Nephron progenitor cell (in vitro differentiated cells): ENCODE measurements at regions not wholly inside any gene's neighbourhood (a gene's known extent, or its start where the extent isn't known, plus 50 kb on each side); places are given as distances from the start of the nearest gene placed in this dataset.

Experiments used
- DNase-seq: peaks from one replicate; pipeline ENCODE4 v3.0.0; 2021
- H3K27ac Mint-ChIP-seq: 2 replicates; pipeline ENCODE4 v1.8.0; 2021; ENCODE audit warnings: mild to moderate bottlenecking, moderate library complexity, mixed read lengths
- H3K27me3 Mint-ChIP-seq: 2 replicates; pipeline ENCODE4 v1.8.0; 2021; ENCODE audit warnings: mild to moderate bottlenecking, low read depth, mixed read lengths; ENCODE audit not compliant: poor library complexity
- H3K36me3 Mint-ChIP-seq: 2 replicates; pipeline ENCODE4 v1.8.0; 2021; ENCODE audit warnings: low read depth, mixed read lengths
- H3K4me1 Mint-ChIP-seq: 2 replicates; pipeline ENCODE4 v1.8.0; 2021; ENCODE audit warnings: mixed read lengths
- H3K4me3 Mint-ChIP-seq: 2 replicates; pipeline ENCODE4 v1.8.0; 2021; ENCODE audit warnings: mild to moderate bottlenecking, moderate library complexity, mixed read lengths
- H3K9me3 Mint-ChIP-seq: 2 replicates; pipeline ENCODE4 v1.8.0; 2021; ENCODE audit warnings: mild to moderate bottlenecking, moderate library complexity, mixed read lengths
- TF ChIP-seq, protein P1 (sequence below): fragments of 200-600 bp; sonication (generic); IDR thresholded peaks from 2 replicates; pipeline ENCODE4 v1.5.0; 2021; ENCODE audit warnings: antibody characterized with exemption

DNA sequence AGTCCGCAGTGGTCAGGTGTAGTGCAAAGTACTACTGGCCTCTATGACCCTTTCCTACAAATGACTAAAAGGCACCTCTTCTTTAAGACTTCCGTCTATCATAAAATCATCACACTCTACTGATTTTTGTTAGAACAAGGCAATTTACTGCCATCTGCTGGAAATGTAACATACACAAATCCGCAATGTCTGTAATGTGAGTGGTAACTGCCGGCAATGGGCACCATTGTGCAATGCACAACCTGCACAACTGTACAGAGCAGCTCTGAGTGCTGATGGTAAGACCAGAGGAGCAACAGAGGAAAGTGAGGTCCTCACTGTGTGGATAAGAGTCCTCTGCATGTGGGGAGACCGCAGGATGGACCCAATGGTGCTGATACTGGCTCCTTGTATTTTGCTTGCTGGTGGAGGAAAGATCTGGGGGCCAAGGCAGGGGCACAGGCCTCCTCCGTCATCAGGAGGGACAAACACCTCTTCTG lies 103.7 kb downstream of the ATPSCKMT start:
- Mint-ChIP-seq H3K4me3 (no peak overlapping the region), H3K4me1 (peaks cover 22% of the 10 kb centered on the region), H3K9me3 (no peaks in the 10 kb centered on the region), H3K36me3 (no peaks in the 10 kb centered on the region), H3K27me3 (peaks cover 8% of the 10 kb centered on the region), H3K27ac (no peak overlapping the region)
- DNase-seq: no peak
- TF ChIP-seq, protein P1, sequence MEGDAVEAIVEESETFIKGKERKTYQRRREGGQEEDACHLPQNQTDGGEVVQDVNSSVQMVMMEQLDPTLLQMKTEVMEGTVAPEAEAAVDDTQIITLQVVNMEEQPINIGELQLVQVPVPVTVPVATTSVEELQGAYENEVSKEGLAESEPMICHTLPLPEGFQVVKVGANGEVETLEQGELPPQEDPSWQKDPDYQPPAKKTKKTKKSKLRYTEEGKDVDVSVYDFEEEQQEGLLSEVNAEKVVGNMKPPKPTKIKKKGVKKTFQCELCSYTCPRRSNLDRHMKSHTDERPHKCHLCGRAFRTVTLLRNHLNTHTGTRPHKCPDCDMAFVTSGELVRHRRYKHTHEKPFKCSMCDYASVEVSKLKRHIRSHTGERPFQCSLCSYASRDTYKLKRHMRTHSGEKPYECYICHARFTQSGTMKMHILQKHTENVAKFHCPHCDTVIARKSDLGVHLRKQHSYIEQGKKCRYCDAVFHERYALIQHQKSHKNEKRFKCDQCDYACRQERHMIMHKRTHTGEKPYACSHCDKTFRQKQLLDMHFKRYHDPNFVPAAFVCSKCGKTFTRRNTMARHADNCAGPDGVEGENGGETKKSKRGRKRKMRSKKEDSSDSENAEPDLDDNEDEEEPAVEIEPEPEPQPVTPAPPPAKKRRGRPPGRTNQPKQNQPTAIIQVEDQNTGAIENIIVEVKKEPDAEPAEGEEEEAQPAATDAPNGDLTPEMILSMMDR: peak; percentile 9

DNA sequence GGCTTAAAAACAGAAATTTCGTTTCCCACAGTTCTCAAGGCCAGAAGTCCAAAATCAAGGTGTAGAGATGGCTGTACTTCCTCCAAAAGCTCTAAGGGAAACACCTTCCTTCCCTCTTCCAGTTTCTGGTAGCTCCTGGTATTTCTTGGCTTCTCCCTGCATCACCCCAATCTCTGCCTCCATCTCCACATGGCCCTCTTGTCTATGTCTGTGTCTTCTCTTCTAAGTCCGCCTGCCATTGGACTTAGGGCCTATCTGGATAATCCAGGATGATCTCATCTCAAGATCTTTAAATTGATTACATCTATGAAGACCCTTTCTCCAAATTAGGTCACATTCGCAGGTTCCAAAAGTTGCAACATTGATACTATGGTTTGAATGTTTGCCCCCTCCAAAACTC lies 105.6 kb downstream of the ATPSCKMT start:
- TF ChIP-seq, protein P1: no peak
- no peak overlapping the region for H3K4me3 Mint-ChIP-seq
- DNase-seq: no peak
- H3K4me1 Mint-ChIP-seq: peaks cover 10% of the 10 kb centered on the region
- peaks cover 3% of the 10 kb centered on the region for H3K27me3 Mint-ChIP-seq
- H3K36me3 Mint-ChIP-seq: no peaks in the 10 kb centered on the region
- no peaks in the 10 kb centered on the region for H3K9me3 Mint-ChIP-seq
- H3K27ac Mint-ChIP-seq: no peak overlapping the region

DNA sequence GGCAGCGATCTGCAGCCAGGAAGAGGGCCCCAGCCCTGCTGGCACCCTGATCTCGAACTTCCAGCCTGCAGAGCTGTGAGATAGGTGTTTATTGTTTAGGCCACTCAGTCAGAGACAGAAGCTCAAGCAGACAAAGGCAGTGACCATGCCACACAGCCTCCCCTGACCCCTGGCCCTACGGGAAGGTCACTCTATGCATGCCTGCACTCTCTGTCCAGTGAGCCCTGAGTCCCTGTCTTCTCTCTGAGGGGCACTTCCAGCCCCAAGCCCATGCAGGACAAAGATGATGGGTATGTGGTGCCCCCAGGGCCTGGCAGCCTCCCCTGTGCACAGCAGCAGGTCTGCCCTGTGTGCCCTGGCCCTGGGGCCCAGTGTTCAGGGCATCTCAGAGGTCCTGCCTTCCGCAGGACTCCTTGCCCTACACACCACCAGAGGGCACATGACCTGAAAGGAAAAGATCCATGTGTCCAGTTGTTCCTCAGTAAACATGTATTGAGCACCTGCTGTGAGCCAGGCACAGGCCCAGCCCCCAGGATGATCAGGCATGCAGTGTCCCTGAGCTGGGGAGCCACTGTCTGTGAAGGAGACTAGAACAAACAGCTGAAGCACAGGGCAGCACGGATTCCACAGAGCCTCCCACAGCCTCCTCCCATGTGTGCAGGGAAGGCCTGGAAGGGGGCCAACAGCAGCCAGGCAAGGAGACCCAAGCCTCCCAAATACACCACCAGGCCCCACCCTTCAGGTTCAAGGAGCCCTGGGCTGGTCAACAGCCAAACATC lies 109.3 kb downstream of the ATPSCKMT start:
- Mint-ChIP-seq H3K9me3 (no peaks in the 10 kb centered on the region), H3K27me3 (peaks cover 3% of the 10 kb centered on the region), H3K4me1 (peaks cover 9% of the 10 kb centered on the region), H3K27ac (no peak overlapping the region), H3K4me3 (no peak overlapping the region), H3K36me3 (no peaks in the 10 kb centered on the region)
- DNase-seq: no peak
- TF ChIP-seq, protein P1: no peak

DNA sequence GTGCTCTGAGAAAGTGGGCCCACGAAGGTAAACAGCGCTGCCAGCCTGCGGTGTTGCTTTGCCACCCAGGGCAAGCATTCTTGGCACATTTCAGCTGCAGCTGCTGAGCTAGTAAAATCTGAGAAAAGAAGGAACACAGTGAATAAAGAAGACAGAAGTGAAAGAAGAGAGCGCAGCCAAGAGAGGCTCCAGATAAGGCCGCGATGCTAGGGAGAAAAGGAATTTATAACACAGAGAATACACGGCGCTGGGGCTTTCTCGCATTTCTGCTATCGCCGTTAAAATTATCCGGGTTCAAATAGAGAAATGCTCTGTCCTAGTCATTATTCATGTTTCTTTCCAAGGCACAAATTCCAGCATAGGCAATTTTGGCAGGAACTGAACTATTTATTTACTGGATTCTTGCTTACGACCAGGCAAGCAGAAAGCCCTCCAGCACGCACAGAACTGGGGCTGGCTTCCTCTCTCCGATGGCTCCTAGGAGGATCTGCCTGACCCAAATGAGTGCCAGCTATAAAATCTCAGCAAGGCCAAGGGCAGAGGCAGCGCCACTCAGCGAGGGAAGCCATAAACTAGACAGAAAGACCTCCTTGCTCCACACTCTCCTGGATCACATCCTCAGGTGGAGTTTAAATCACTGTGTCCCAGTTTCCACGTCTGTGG lies 111.2 kb downstream of the ATPSCKMT start:
- Mint-ChIP-seq H3K4me3 (no peak overlapping the region), H3K27me3 (peaks cover 6% of the 10 kb centered on the region), H3K4me1 (peaks cover 2% of the 10 kb centered on the region), H3K9me3 (no peaks in the 10 kb centered on the region), H3K36me3 (no peaks in the 10 kb centered on the region), H3K27ac (peak overlapping the region; percentile 71)
- DNase-seq: no peak
- TF ChIP-seq, protein P1: no peak

DNA sequence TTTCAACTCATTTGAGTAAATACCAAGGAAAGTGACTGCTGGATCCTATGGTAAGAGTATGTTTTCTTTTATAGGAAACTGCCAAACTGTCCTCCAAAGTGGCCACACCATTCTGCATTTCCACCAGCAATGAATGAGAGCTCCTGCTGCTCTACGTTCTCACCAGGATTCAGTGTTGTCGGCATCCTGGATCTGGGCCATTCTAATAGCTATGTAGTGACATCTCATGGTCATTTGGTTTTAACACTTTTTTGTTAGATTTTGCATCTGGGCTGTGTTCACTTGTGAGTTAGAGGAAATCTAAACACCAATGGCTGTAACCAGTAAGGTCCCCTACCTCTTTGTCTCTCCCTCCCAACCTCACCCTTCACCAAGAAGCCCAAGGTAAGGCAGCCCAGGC lies 115.9 kb downstream of the ATPSCKMT start:
- peaks cover 3% of the 10 kb centered on the region for H3K27me3 Mint-ChIP-seq
- TF ChIP-seq, protein P1: no peak
- no peak overlapping the region for H3K4me3 Mint-ChIP-seq
- no peaks in the 10 kb centered on the region for H3K36me3 Mint-ChIP-seq
- H3K9me3 Mint-ChIP-seq: no peaks in the 10 kb centered on the region
- no peak overlapping the region for H3K27ac Mint-ChIP-seq
- DNase-seq: no peak
- no peaks in the 10 kb centered on the region for H3K4me1 Mint-ChIP-seq
